AG20443 (cell line): ENCODE measurements at regions not wholly inside any gene's neighbourhood (a gene's known extent, or its start where the extent isn't known, plus 50 kb on each side); places are given as distances from the start of the nearest gene placed in this dataset.

Source experiments
- DNase-seq: peaks from one replicate; pipeline ENCODE4 v3.0.0; 2012; ENCODE audit warnings: low spot score, mixed read lengths

DNA sequence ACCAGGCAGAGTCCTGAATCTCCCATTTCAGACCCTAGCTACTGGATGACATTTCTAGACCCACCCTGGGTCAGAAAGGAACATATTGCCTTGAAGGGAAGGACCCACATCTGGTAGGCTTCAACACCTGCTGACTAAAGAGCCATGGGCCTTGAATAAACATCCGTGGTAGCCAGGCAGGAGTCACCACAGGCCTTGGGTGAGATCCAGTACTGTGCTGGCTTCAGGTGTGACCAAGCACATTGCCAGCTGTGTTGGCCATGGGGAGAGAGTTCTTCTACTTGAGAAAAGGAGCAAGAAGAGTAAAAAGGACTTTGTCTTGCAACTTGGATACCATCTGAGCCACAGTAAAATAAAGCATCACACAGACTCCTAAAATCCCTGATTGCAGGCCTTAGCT lies 332.6 kb downstream of the SLC16A7 start:
- DNase-seq, result no peak

DNA sequence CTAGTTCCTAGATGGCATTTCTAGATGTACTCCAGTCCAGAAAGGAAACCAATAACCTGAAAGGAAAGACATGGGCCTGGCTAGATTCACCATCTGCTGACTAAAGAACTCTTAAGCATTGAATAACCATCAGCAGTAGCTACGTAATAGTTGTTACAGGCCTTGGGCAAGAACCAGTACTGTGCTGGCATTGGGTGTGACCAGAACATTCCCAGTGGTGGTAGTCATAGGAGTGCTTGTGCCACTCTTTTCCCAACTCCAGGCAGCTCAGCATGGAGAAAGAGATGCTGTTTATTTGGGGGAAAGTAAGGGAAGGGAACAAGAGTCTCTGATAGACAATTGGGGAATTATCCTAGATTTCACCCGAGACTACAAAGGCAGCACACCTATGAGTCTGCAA lies 333.3 kb downstream of the SLC16A7 start:
- peak; percentile 52 for DNase-seq

DNA sequence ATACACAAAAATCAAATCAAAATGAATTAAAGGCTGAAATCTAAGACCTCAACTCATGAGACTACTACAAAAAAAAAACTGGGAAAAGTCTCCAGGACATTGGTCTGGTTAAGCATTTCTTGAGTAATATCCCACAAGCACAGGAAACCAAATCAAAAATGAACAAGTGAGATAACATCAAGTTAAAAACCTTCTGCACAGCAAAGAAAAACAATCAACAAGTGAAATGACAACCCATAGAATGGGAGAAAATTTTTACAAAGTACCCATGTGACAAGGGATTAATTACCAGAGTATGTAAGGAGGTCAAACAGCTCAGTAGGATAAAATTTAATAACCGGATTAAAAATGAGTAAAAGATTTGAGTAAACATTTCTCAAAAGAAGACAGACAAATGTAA lies 338.7 kb downstream of the SLC16A7 start:
- no peak for DNase-seq

DNA sequence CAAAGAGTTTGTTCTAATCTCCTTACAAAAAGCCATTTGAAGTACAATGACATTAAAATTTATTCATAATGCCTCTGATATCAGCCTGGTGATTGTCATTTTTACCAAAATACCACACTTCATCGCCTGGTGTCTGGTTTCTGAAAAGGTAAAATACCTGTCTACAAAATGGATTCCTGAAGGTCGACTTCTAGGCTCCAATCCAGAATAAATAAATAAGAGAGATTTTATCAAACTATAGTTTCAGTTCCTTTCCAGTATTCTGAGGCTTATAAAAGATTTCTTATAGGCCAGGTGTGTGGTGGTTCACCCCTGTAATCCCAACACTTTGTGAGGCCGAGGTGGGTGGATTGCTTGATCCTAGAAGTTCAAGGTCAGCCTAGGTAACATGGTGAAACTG lies 340.7 kb downstream of the SLC16A7 start:
- no peak for DNase-seq

DNA sequence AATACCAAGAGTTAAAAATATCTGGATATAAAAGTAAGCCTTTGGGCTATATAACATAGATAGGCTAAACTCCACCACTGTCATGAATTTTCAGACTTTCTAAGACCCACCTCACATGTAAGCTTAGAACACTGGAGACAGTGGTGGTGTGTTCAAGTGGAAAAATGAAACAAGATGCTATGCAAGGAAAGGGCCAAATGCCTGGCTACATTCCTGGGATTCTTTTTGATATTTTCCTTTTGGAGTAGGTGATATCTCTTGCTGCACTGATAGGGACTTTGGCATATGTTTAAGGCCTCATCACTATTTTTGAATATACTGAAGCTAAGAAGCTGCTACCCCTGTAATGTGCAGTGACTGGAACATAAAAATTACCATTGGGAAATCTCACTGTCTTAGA lies 341.3 kb downstream of the SLC16A7 start:
- peak; percentile 4 for DNase-seq

DNA sequence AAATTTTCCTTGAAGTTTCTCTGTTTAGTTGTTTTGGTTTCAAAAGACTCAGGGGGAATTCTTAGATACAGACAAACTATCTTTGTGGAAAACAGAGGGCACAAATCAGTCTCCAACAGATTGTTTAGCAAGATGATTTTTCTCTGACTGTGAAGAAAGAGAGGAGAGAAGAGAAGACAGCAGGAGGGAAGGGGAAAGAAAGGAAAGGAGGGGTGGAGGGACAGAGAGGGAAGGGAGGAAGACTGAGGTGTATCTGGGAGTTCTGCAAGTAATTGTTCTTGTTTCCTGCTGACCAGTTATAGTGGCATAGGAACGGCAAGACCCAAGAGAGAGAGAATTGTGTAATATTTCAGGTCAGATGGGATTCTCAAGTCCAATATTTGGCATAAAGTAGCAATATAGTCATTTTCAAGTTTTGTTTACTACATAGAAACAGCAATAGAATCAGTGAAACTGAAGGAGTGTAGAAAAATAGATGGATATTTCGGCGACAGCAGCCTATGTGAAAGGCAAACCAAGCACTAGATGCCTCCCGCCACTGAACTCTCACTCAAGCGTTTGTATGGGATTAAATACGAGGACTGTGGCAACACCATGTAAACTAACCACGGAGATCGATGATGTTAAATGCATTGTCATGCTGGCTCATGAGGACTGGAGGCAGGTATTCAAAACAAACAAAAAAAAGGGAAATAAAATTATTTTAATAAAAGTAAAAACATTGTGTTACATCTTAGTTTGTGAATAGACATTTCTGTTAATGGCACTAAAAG lies 342.5 kb downstream of the SLC16A7 start:
- DNase-seq, result no peak

DNA sequence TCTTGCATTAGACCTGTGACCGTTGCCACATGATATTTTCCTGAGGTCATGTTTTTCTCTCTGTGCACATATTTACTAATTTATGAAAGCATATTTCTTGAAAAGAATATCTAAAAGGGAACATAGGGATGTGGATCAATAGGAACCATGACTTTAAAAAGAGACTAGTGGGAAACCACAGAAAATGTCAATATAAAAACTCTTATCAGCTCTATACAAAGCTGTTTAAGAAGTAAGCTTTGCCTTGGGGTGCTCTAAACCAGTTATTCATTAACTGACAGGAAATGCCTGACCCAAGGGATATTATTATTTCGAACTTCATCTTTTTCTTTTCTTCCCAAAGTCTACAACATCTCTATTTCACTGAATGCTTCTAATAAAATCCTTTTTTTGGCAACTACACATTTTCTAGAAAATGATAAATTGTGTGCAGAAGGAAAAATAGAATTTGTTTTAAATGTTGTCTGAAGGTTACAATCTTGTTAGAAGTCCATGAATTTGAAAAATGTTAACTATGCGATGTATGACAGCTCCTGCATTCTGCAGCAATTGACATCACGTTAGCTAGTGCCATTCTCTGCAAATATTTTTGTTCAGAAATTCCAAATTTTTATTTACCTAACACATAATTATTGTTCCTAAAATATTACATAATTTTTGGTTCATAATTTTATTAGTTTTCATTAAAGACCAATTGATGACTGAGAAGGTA lies 345.0 kb downstream of the SLC16A7 start:
- DNase-seq, result no peak

DNA sequence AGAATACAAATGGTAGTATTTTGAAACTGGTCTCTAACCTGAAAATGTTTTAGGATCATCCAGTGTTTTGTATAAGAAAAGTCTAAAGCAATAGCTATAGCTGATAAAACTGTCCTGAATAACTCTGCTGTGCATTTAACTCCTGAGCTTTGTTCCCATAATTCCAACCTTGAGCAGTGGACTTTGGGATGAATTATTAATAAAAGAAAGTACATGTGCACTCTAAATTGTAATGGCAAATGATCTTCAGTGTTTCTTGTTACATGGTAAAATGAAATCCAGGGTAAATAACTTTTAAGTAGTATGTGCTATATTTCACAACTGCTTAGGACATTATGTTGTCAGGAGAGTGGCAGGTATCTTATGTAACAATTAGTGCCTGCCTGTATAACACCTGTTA lies 345.6 kb downstream of the SLC16A7 start:
- no peak for DNase-seq

DNA sequence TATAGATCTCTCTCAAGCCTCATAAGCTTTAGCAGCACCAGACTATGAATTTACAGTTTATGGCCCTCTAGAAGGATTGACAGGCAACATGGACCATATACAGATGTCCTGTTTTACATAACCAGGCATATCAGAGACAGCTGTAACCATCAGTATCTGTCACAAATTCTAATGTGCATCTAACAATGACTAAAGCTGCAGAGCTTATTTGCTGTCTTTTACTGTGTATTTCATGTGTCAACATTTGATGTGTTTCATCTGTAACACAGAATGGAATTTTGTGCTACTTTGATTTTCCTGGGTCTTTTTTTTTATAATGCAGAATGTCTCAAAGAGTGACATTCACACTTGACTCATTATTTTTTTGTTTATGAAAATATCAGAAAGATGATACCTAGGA lies 348.3 kb downstream of the SLC16A7 start:
- no peak for DNase-seq

DNA sequence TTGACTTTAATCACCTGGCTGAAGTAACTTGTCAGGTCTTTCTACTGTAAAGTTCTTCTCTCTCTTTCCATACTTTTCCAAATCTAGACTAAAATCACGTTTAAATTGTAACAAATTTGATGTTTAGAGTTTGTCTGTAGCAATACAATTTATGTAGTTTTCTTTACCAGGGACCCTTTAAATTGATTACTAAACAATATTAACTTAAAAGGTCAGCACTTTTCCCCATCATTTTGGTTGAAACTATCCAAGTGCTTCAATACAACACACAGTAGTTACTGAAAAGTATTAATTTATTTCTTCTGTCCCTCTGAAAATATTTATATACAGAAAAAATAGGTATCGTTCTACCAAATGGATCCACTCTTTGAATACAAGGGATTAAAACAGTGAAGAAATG lies 350.8 kb downstream of the SLC16A7 start:
- DNase-seq, result no peak

DNA sequence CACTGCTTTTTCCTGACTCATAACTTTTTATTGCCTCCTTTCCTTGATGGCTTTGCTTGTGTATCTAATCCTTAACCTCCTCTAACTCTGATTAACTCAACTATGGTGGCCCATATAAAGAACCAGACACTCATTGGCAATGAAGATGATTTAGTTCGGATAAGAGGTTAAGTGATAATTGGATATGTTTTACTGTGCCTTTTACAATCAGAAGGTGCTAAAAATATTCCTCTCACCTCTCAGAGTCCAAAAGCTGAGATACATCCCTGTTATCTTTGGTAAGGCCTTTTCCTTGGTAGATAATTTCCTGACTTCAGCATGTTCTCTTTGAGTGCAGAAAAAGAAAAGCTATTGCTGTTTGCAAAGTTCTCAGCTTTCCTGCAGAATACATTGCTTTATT lies 367.7 kb downstream of the SLC16A7 start:
- no peak for DNase-seq

DNA sequence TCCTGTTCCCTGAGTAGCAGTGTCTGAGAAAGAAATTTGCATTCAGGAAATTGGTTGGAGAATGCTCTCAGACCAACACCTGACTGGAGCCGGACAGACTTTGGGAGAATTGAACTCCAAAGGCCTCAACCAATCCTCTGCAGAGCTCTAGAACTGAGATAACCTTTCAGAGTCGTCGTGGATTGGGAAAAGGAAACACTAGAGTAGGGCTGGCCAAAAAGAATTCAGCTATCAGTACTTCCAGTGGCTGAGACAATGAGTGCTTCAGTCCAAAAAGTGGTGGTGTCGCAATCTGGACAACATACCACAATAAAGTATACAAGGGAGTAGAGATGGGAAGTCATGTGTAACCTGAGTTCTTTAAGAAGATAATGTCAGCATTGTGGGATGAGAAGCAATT lies 377.1 kb downstream of the SLC16A7 start:
- DNase-seq, result peak; percentile 48

DNA sequence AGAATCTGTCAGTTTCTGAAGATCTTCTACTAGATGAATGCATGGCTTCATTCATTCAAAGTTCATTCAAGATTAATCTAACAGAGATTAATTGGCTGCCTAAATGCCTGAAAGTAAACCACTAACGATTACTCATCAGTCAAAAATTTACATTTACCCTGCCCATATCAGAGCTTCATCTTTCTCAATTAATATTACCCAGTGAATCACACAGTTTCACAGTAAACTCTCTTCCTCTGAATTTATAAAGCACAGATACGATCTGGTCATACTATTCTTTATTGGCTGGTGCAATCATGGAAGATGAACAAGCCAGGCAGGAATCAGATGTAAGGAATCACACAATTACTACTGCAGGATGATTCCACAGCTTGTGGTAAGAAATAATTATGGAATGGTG lies 377.7 kb downstream of the SLC16A7 start:
- DNase-seq, result peak; percentile 30

DNA sequence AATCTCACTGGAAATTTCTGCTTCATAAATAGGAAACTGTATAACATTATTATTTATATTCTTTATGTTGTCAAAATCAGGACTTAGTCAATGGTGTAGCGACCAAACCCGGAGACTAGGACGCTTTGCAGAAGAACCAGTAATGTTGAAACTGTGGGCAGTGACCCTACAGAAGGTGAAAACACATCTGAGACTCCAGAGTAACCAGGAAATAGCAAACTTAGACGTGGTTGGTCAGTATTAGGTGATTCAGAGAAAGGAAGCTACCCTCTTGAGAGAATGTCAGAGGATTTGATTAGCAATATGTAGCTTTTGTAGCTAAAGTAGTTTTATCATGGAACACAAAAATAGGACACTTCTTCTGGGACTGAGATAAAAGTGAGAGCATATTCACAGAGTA lies 381.9 kb downstream of the SLC16A7 start:
- no peak for DNase-seq

DNA sequence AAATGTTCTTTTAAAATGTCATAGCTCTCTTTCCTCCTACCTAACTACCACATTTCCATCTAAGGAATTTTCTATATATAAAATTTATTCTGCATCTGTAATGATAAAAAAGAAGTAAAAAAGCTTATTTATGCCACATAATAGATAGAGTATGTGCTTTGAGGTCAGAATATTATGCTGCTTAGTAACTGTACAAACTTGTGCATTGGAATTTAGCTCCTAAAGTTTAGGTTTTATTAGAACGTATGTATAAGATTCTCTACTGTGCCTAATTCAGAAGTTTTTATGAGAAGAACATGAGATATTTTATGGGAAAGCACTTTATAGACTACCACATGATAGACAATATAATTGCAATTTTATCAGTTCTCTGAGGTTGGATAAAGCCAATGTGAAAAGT lies 384.6 kb downstream of the SLC16A7 start:
- DNase-seq, result no peak

DNA sequence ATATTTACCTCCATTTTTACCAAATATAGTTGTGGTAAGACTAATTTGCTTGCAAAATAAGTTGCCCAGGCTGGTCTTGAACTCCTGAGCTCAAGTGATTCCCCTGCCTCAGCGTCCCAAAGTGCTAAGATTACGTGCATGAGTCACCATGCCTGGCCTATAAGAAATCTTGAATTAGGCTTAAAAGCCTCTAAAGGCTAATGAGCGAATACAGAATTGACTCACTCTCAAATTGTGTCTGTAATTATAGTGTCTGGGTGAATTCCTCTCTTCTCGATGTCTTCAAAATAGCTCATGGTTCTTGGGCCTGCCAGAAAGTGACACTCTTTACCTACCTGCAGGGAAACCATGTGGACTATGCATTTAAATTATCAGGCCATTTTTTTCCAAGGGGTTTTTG lies 403.5 kb downstream of the SLC16A7 start:
- DNase-seq, result no peak

DNA sequence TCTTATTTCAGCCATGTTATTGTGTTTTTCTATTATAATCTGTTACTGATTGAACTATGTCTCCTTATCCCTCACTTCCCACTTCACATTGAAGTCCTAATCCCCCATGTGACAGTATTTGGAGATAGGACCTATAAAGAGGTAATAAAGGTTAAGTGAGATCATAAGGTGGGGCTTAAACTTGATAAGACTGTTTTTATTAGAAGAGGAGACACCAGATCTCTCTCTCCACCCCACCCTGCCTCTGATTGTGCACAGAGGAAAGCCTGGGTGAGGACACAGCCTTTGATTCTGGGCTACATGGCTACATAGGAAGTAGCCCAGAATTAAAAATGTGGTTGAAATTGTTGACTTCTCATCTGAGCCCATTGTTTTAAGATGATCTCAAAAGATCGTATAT lies 414.7 kb downstream of the SLC16A7 start:
- no peak for DNase-seq

DNA sequence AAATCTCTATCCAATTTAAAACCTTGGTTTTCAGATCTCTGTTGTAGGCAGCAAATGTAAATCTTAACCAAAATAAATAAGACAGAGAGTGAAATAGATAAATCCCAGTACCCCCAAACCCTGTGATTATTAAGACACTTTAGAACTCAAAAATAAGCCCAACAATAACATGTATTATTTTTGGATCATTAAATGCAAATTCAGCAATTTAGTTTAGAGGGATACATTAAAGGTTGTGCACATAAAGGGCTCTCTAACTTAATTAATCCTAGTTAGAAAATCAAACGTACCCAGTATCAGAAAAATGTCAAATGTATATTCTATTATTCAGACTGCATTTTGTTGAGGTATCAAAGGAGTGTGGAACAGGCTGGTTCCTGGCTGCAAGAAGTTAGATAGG lies 416.8 kb downstream of the SLC16A7 start:
- DNase-seq, result no peak

DNA sequence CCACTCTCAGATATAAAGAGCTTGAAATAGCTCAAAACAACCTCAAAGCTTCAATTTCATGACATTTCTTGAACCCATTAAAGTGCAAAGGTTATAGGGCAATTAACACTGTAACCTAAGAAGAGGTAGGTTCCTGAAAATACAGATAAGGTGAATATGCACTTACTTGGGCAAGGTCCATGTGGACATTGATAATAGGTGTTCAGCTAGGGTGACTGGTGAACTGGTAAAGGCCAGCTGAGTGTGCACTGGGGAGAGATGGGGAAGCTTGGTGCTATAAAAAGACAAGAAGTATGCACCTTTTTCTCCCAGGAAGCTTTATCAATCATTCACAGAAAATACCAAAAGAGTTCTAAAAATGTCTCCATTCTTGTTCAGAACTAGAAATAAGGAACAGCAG lies 418.6 kb downstream of the SLC16A7 start:
- no peak for DNase-seq

DNA sequence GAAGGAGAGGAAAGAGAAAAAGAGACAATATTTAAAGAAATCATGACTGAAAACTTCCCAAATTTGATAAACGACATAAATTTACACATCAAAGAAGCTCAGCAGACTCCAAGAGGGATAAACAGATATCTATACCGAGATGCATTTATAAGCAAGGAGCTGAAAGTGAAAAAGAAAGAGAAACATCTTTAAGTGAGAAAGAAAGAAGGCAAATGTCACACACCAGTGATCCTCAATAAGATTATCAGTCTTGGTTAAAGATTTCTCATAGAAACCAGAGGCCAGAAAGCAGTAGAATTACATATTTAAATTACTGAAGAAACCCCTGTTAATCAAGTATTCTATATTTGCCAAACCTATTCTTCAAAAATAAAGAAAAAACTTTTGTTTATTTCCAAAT lies 424.2 kb downstream of the SLC16A7 start:
- DNase-seq, result no peak

DNA sequence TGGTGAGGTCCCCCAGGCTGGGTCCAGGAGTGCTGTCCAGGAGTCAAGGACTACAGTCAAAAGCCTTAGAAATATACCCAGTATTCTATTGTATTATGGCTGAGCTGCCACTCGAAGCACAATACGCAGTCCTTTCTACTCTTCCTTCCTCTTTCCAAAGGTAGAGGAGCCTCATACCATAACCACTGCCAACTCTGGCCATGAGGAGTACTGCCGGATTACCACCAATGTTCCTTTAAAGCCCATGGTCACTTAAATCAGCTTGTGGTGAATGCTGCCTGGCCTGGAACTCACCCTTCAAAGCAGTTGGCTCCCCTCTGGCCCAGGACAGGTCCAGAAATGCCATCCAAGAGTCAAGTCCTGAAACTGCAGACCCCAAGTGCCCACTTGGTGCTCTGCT lies 425.4 kb downstream of the SLC16A7 start:
- no peak for DNase-seq

DNA sequence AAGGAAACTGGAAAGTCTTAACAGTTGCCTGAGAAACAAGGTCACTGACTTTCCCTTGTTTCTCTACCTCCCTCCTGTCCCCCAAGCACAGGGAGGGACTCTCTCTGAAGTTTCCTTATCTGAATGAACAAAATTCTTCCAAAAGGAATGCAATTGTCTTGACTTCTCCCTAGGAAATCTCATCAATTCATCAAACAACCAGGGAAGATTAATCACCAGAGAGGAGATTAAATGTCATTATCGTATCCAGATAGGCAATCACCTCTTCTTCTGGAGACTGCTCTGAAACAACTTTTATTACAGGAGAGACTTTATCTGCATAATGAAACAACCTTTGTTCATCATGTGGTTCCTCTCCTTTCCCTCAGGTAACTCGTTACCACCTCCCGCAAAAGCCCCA lies 431.4 kb downstream of the SLC16A7 start:
- DNase-seq, result no peak

DNA sequence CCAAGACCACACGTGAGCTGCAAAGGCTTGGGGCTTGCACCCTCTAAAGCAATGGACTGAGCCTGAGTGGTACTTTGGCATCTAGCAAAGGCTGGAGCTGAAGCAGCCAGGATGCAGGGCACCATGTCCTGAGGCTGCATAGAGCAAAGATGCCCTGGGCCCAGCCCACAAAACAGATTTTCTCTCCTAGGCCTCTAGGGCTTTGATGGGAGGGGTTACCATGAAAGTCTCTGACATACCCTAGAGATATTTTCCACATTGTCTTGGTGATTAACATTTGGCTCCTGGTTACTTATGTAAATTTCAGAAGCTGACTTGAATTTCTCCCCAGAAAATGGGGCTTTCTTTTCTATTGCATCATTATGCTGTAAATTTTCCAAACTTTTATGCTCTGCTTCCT lies 438.3 kb downstream of the SLC16A7 start:
- DNase-seq, result no peak

DNA sequence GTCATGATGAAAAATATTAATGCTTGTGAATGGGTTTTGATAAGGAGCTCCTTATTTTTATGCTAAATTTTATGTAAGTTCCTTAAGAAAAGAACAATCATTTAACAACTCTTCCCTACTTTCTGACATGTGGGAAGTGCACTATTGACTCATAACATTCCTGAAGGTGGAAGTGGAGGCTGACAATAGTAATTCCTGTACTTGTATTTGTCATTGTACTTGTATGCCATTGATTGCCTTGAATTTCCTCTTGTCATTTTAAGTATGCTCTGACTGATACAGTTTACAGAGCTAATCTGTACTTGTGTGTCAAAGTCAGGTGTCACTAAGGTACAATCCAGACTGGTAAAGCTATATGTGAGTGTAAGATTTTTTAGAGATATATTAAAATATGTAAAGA lies 440.0 kb downstream of the SLC16A7 start:
- DNase-seq, result peak; percentile 7
